ENCODE measurements at regions not wholly inside any gene's neighbourhood (a gene's known extent, or its start where the extent isn't known, plus 50 kb on each side); places are given as distances from the start of the nearest gene placed in this dataset.

- TF ChIP-seq MCM3 (IDR thresholded peaks at IDR 0.05) (no peak), RAD21 (CRISPR knock-in tag; conservative IDR thresholded peaks at IDR 0.05 in 1 of 2, IDR thresholded peaks at IDR 0.05 in 1 of 2) (0 out of 4 replicates have a peak, but pooled peaks of 1 of the 2 experiments have one; percentile 14), PTRF (tag; IDR thresholded peaks at IDR 0.05) (no peak), CEBPG (CRISPR knock-in tag; IDR thresholded peaks at IDR 0.05) (no peak), CEBPG (tag; conservative IDR thresholded peaks at IDR 0.05 in 1 of 2, IDR thresholded peaks at IDR 0.05 in 1 of 2) (0 out of 4 replicates have a peak, but pooled peaks of 1 of the 2 experiments have one; percentile 11), KLF1 (tag; IDR thresholded peaks at IDR 0.05) (no peak), CC2D1A (IDR thresholded peaks at IDR 0.05) (no peak), SMAD1 (IDR thresholded peaks at IDR 0.05; ENCODE audit: low read depth, low read length, partially characterized antibody) (no peak), IRF9 (tag; IDR thresholded peaks at IDR 0.05) (no peak), TCF3 (CRISPR knock-in tag; IDR thresholded peaks at IDR 0.05) (peak; percentile 52; the same call in 1 of the 2 replicates), ZNF24 (IDR thresholded peaks at IDR 0.05) (no peak), NRF1 (conservative IDR thresholded peaks at IDR 0.05 in 1 of 2, IDR thresholded peaks at IDR 0.05 in 1 of 2) (no peak), ETV6 (IDR thresholded peaks at IDR 0.05; ENCODE audit: borderline replicate concordance in 1 of 2, low read depth in 2 of 2, low read length in 1 of 2) (no peak), ETV6 (CRISPR knock-in tag; IDR thresholded peaks at IDR 0.05; ENCODE audit: borderline replicate concordance) (no peak), CBFA2T3 (IDR thresholded peaks at IDR 0.05) (no peak), STAT6 (CRISPR knock-in tag; IDR thresholded peaks at IDR 0.05) (no peak), ZMIZ1 (IDR thresholded peaks at IDR 0.05; ENCODE audit: low read depth in 2 of 2, low read length in 2 of 2) (no peak), POU5F1 (IDR thresholded peaks at IDR 0.05; ENCODE audit: borderline replicate concordance, low read depth, low read length, partially characterized antibody) (no peak)
Measured at GRCh38 chr6:4394786-4395185, 259.4 kb upstream of the ECI2 start (continued).

All from K562 (cell line).